ENCODE measurements at regions not wholly inside any gene's neighbourhood (a gene's known extent, or its start where the extent isn't known, plus 50 kb on each side); places are given as distances from the start of the nearest gene placed in this dataset.
"Not testable (repeated sequence)": the region's sequence is repeated elsewhere in the genome, so short reads cannot be mapped to it uniquely, and the experiment has no call there.

DNA sequence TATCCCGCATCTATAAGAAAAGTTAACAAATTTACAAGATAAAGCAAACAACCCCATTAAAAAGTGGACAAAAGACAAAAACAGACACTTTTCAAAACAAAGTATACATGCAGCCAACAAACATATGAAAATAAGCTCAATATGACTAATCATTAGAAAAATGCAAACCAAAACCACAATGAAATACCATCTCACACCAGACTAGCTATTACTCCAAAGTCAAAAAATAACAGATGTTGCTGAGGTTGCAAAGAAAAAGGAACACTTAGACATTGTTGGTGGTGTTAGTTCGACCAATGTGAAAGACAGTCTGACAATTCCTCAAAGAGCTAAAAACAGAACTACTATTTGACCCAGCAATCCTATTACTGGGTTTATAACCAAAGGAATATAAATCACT, 968.6 kb upstream of the USP15 start:
- no peak for DNase-seq (ENCODE audit: low read depth)

DNA sequence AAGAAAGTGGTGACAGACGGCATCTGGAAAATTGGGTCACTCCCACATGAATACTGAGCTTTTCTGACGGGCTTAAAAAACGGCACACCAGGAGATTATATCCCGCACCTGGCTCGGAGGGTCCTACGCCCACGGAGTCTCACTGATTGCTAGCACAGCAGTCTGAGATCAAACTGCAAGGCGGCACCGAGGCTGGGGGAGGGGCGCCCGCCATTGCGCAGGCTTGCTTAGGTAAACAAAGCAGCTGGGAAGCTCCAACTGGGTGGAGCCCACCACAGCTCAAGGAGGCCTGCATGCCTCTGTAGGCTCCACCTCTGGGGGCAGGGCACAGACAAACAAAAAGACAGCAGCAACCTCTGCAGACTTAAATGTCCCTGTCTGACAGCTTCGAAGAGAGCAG, 966.2 kb upstream of the USP15 start:
- not testable (repeated sequence) for DNase-seq (ENCODE audit: low read depth)

DNA sequence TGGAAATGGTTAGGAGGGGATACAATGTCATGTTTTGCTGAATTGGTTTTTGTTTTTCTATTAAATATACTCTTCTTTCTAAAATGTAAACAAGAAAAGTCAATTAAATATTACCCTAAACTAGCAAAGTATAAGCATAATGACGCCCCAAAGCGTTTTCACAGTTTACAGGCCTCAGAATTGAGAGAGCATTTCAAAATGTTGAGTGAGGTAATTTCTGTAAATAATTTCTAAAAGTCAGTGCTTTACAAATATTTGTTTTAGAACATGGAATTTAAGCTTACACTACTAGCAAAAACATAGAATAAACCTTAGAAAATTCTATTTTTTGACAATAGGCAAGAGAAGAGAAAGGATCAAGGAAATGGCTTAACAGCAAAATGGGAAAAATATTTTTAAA, 958.4 kb upstream of the USP15 start:
- no peak for DNase-seq (ENCODE audit: low read depth)

- DNase-seq (ENCODE audit: low read depth), result no peak
These were observed 957.9 kb upstream of the USP15 start for GRCh38 chr12:61302282-61302681.

- DNase-seq (ENCODE audit: low read depth), result no peak
These were observed 952.0 kb upstream of the USP15 start for GRCh38 chr12:61308220-61308619.

DNA sequence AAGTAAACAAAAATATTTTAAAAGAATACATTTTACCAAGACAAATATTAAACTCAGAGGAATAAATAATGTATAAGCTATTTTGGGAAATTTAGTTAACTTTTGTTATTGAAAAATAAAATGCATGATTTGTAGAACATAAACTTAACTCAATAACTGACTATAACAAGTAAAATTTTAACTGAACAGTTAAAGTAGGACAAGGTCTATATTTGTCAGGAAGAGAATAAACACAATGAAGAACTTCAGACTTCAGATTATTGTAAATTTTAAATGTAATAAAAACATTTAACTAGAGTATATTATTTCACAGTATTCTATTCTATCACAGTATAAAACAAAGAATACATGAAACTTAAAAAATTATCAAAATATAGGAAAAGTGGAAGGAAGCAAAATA, 948.8 kb upstream of the USP15 start:
- DNase-seq (ENCODE audit: low read depth), result no peak

DNA sequence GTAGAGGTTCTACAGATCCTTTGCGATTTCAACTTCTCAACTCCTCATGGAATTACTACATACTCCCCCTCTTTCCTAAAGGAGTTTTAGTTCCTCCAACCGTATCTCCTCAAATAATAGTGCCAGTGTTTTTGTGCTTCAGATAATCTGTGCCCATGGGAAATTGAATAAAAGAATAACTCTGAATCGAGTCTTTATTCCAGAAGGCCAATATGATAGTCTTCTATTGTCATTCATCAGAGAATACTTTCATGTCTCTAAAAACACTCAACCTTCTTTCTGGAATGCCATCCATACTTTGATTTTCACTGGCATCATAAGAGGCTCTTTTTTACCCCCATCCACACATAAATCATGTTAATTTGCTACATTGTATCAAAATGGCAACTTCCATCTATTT, 911.3 kb upstream of the USP15 start:
- DNase-seq (ENCODE audit: low read depth), result no peak

GRCh38 chr12:61355105-61355504, 905.1 kb upstream of the USP15 start:
- DNase-seq (ENCODE audit: low read depth), result no peak

DNA sequence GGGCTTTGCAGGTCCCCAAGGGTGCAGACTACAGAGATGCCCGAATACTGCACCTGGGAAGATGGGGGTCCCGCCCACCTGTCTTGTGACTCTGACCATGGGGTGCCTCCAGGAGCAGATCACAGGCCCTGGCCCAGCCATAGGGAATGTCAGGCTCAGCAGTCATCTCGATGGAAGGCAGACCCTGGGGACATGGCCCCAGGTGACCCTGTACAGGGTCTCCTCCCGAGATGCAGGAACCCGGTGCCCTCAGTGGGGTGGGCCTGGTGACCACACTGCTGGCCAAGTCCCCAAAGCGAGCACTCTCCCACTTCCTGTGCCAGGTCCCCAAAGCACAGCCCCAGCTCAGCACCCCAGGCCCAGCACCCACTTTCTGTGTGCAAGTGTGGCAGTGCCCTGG, 903.7 kb upstream of the USP15 start:
- DNase-seq (ENCODE audit: low read depth), result no peak

DNA sequence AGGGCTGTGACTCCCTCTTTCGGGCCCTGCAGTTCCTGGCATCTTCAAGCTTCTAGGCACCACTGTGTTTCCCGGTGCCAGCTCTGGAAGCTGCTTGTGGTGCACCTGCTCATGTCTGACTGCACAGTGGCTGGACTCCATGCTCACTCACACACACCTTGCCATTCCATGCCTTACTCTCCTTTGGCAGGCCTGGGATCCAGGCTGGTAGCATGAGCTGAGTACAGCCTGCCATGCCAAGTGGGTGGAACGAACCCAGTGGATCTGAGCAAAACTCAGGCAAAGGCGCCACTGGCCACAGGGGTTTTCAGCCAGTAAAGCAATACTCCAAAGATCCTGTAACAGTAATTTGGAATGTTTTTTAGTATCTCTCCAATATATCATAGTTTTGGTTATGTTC, 902.7 kb upstream of the USP15 start:
- DNase-seq (ENCODE audit: low read depth), result no peak

GRCh38 chr12:61362037-61362436, 898.2 kb upstream of the USP15 start:
- DNase-seq (ENCODE audit: low read depth), result no peak

GRCh38 chr12:61365001-61365400, 895.2 kb upstream of the USP15 start:
- no peak for DNase-seq (ENCODE audit: low read depth)

GRCh38 chr12:61367281-61367785, 892.9 kb upstream of the USP15 start:
- no peak for DNase-seq (ENCODE audit: low read depth)

- no peak for DNase-seq (ENCODE audit: low read depth)
These were observed 890.8 kb upstream of the USP15 start for GRCh38 chr12:61369241-61369910.

DNA sequence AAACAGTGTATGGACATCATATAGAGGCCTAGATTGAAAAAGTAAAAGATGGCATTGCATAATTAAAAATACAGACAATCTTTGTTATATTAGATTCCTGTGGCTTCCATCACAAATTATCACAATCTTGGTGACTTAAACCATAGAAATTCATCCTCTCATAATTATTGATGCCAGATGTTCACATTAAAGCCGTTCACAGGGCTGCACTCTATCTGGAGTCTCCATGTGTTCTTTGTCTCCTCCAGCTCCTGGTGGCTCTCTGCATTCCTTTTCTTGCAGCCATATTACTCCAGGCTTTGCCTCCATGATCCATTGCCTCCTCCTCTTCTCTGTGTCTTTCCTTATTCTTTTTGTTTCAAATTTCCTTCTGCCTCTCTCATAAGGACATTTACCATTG, 875.7 kb upstream of the USP15 start:
- no peak for DNase-seq (ENCODE audit: low read depth)

DNA sequence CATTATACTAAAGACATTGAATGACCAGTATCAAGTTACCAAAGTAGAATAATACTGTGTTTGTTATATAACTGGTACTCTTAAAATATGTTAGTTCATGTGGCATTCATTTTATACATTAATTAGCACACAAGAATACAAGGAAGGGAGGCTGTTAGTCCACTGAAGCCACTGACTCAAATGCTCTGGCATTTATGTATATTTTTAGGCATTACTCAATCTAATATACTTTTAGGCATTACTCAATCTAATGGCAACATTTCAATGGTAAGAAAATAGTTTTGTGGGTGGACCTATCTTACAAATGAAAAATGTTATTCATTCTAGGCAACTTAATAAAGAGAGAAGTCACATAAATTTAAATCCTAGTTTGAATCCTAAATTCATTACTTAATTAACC, 874.4 kb upstream of the USP15 start:
- no peak for DNase-seq (ENCODE audit: low read depth)

DNA sequence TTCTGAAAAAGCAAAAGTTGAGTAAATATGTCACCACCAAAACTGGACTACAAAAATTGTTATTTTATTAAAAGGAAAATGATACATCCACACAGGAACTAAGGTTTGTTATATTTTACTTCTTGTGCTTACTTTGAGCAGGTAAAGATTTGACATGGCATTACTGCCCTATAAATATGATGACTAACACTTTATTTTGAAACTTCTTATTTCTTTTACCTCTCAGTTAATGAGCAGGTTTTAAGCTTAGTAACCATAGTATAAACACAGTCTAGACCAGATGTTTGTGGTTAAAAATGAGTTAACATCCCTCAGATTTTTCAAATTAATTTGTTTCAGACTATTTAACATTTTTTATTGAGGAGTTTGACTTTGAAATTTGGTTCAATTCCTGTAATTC, 862.5 kb upstream of the USP15 start:
- DNase-seq (ENCODE audit: low read depth), result no peak

- no peak for DNase-seq (ENCODE audit: low read depth)
These were observed 848.0 kb upstream of the USP15 start for GRCh38 chr12:61412201-61412600.

DNA sequence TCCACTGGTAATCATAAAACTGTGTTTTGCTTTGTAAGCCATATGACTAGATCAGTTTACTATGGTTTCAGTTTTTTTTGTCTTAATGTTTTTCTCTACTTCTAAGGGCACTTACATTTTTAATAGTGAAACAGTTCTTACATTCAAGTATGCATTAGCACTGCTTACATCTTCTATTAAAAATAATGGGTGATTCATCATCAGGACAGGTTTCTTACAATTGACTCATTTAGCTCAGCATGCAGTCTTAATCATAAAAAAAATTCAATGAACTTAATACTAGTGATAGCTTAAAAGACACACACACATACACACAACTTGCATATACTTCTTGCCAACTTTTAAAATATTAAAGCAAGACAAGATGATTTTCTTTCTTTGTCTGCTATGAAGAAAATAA, 845.7 kb upstream of the USP15 start:
- no peak for DNase-seq (ENCODE audit: low read depth)

GRCh38 chr12:61422786-61423185, 837.4 kb upstream of the USP15 start:
- no peak for DNase-seq (ENCODE audit: low read depth)

GRCh38 chr12:61452076-61452475, 808.1 kb upstream of the USP15 start:
- DNase-seq (ENCODE audit: low read depth), result no peak

DNA sequence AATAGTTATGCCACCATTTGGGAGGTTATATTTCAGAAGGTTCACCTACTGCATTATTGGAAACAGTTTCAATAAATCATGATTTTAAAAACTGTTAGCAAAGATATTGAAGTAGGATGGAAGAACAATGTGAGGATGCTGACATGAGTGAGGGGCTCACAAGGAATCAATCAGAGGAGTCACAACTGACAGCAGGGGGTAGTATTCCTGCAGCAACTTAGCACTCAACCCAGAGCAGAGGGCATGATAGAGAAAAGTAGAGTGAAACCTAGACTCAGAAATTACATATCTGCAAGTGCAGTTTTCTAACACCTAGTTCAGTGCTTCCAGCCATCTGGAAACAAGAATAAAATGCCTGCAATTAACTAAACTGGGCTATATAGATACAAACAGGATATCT, 772.5 kb upstream of the USP15 start:
- no peak for DNase-seq (ENCODE audit: low read depth)

DNA sequence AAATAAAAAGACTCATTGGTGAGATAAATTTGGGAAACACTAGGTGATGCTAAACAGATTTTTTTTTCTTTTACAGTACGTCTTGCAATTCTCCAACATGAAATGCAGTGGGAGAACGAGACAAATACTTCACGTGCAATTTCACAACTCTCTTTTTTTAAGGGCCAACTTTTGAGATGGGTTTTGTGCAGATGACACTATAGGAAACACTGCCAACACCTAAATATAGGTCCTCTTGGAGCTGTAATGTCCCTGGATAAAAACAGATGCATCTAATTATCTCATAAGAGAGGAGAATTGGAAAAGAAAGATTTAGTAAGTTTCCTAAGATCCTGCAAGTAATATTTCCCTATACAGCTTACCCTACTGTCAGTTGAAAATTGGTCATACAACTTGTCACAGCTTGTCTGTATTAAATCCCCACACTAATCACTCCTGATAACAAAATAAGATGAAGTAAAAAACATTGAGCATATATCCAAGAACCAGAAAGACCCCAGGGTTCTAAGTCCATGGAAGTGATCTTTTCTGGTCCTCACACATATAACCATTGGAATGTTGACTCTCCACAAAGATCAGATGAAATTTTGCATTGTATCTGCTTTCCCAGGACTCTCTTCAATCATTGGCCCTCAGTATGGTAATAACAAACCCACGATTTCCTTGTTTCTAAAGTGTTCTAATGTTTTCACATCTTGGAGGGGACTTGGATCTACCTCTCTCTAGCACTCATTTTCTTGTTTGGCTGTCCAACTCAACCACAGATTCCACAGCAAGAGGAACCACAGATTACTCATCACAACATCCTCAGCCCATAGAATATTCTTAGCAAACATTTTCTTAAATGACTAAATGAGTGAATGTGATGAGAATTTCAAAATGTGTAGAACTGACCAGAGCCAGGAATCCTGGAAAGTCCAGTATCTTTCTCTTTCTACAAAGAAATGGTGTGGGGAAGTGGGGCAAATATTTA, 769.4 kb upstream of the USP15 start:
- no peak for DNase-seq (ENCODE audit: low read depth)
